Hepatocyte (in vitro differentiated cells): ENCODE measurements at regions not wholly inside any gene's neighbourhood (a gene's known extent, or its start where the extent isn't known, plus 50 kb on each side); places are given as distances from the start of the nearest gene placed in this dataset.

Source experiments
- CTCF ChIP-seq: fragments of 200-600 bp; sonication (generic); IDR thresholded peaks from 2 replicates; pipeline ENCODE4 v1.5.1; 2016; ENCODE audit warnings: antibody characterized with exemption, mild to moderate bottlenecking; ENCODE audit not compliant: poor library complexity
- EZH2 ChIP-seq: fragments of 200-600 bp; sonication (generic); IDR thresholded peaks from 2 replicates; pipeline ENCODE4 v1.6.1; 2016; ENCODE audit warnings: antibody characterized with exemption, mild to moderate bottlenecking, borderline replicate concordance

GRCh38 chrX:7759830-7760229 is 83.1 kb upstream of the VCX start:
- TF ChIP-seq CTCF, result no peak
- TF ChIP-seq EZH2, result no peak
